GM12878 (cell line): ENCODE measurements at regions not wholly inside any gene's neighbourhood (a gene's known extent, or its start where the extent isn't known, plus 50 kb on each side); places are given as distances from the start of the nearest gene placed in this dataset.
A peak's percentile ranks its signal among the peaks of the same experiment; 100 is the strongest.

Experiments used
- ATAC-seq: fragments of 200-7000 bp; cut with Tn5 transposase; 3 replicates; pipeline ENCODE4 v1.9.1; 2020; ENCODE audit warnings: mild to moderate bottlenecking, moderate library complexity
- BruUV-seq: library from RNA; stranded (reverse); fragments of 400-500 nt; replicated peaks from 2 replicates; lab custom pipeline; 2021; lab: Mats Ljungman, UMichigan
- CTCF ChIA-PET: fragments of 300-600 bp; sonication (Branson Sonifier 250); formaldehyde crosslinking; extraction: SDS; loops from one replicate; lab custom pipeline; 2021; ENCODE audit warnings: inconsistent platforms; lab: Yijun Ruan, JAX
- POLR2A ChIA-PET: fragments of 350-600 bp; formaldehyde crosslinking; extraction: SDS; loops from one replicate; lab custom pipeline; 2021; ENCODE audit warnings: inconsistent platforms; lab: Charles Lee
- RAD21 ChIA-PET: fragments of 300-600 bp; sonication (Branson Sonifier 250); formaldehyde crosslinking; loops from one replicate; lab custom pipeline; 2023; ENCODE audit warnings: antibody characterized with exemption; ENCODE audit not compliant: unreplicated experiment; lab: Charles Lee
- SMC1A ChIA-PET: fragments of 300-600 bp; sonication (Branson Sonifier 250); formaldehyde crosslinking; loops from one replicate; lab custom pipeline; 2023; ENCODE audit not compliant: unreplicated experiment, uncharacterized antibody; lab: Charles Lee
- DNase-seq: peaks from one replicate; pipeline ENCODE4 v3.0.0-alpha.2; 2011; ENCODE audit warnings: low read depth, low spot score
- FAIRE-seq: peaks from 3 replicates; lab custom pipeline; 2011; peaks lifted over from hg19 to GRCh38; lab: Jason Lieb, UNC
- H2AFZ ChIP-seq: 2 replicates; pipeline ENCODE4 v1.6.0; 2011; ENCODE audit warnings: low read depth, low read length, control low read depth; ENCODE audit not compliant: control insufficient read depth
- H3K27ac ChIP-seq: 2 replicates; pipeline ENCODE4 v1.5.1; 2011; ENCODE audit warnings: control low read depth; ENCODE audit not compliant: control insufficient read depth, insufficient read depth
- H3K27me3 ChIP-seq, 2 experiments: replicated peaks in 1 of 2; 2 replicates each; pipeline versions ENCODE4 v1.6.0 to v1.6.1; 2011; ENCODE audit warnings: low read length in 1 of 2; ENCODE audit not compliant: control insufficient read depth in 2 of 2, insufficient read depth in 2 of 2
- H3K36me3 ChIP-seq, 2 experiments: 2 replicates each; pipeline ENCODE4 v1.5.1; 2011; ENCODE audit warnings: low read length in 1 of 2; ENCODE audit not compliant: control insufficient read depth in 2 of 2, insufficient read depth in 2 of 2
- H3K4me1 ChIP-seq: 2 replicates; pipeline ENCODE4 v1.6.1; 2011; ENCODE audit warnings: mild to moderate bottlenecking, low read length, moderate library complexity, mixed read lengths; ENCODE audit not compliant: control insufficient read depth, insufficient read depth
- H3K4me2 ChIP-seq: 2 replicates; pipeline ENCODE4 v1.6.0; 2011; ENCODE audit warnings: control low read depth; ENCODE audit not compliant: control insufficient read depth, insufficient read depth
- H3K4me3 ChIP-seq: fragments of 200-600 bp; sonication (generic); 2 replicates; pipeline ENCODE4 v1.5.1; 2016
- H3K79me2 ChIP-seq: 2 replicates; pipeline ENCODE4 v1.6.0; 2011; ENCODE audit warnings: low read length; ENCODE audit not compliant: control insufficient read depth, insufficient read depth
- H3K9ac ChIP-seq: 2 replicates; pipeline ENCODE4 v1.8.0; 2011; ENCODE audit warnings: low read length, control low read depth, mixed read lengths; ENCODE audit not compliant: control insufficient read depth, insufficient read depth
- H3K9me3 ChIP-seq: replicated peaks from 3 replicates; pipeline ENCODE4 v1.5.1; 2011; ENCODE audit warnings: mild to moderate bottlenecking, low read length; ENCODE audit not compliant: control insufficient read depth, insufficient read depth
- H4K20me1 ChIP-seq: 2 replicates; pipeline ENCODE4 v1.6.0; 2011; ENCODE audit not compliant: control insufficient read depth, insufficient read depth
- CBFB ChIP-seq: IDR thresholded peaks from 2 replicates; pipeline ENCODE4 v1.6.1; 2016; ENCODE audit warnings: antibody characterized with exemption, low read depth
- EED ChIP-seq: sonication (generic); IDR thresholded peaks from 2 replicates; pipeline ENCODE4 v1.6.1; 2016; ENCODE audit warnings: antibody characterized with exemption, low read depth
- FOXM1 ChIP-seq: IDR thresholded peaks from 2 replicates; pipeline ENCODE4 v1.6.1; 2012; ENCODE audit warnings: low read depth, mild to moderate bottlenecking, inconsistent platforms, low read length, moderate library complexity
- HDAC6 ChIP-seq: fragments of 200-600 bp; sonication (generic); IDR thresholded peaks from one replicate; pipeline ENCODE4 v1.8.0; 2017; ENCODE audit warnings: antibody characterized with exemption; ENCODE audit not compliant: unreplicated experiment
- IKZF1 ChIP-seq: fragments of 450-650 bp; conservative IDR thresholded peaks from 2 replicates; pipeline ENCODE4 v1.6.1; 2017; ENCODE audit warnings: antibody characterized with exemption, mild to moderate bottlenecking
- IKZF2 ChIP-seq, 2 experiments: fragments of 450-650 bp; IDR thresholded peaks; 2 replicates each; pipeline ENCODE4 v1.6.1; 2017; ENCODE audit warnings: mild to moderate bottlenecking in 2 of 2, moderate library complexity in 2 of 2
- MEF2A ChIP-seq: IDR thresholded peaks from 2 replicates; pipeline ENCODE4 v1.6.1; 2011; ENCODE audit warnings: low read depth, mild to moderate bottlenecking, low read length, moderate library complexity; ENCODE audit not compliant: insufficient read depth
- NBN ChIP-seq: fragments of 450-650 bp; IDR thresholded peaks from 2 replicates; pipeline ENCODE4 v1.6.1; 2016
- POU2F2 ChIP-seq: IDR thresholded peaks from 3 replicates; pipeline ENCODE4 v1.6.1; 2011; ENCODE audit warnings: low read depth, mild to moderate bottlenecking, low read length, borderline replicate concordance
- RBBP5 ChIP-seq: fragments of 200-600 bp; sonication (generic); conservative IDR thresholded peaks from 2 replicates; pipeline ENCODE4 v1.6.1; 2016
- TCF12 ChIP-seq: IDR thresholded peaks from 2 replicates; pipeline ENCODE4 v1.6.1; 2011; ENCODE audit warnings: low read depth, mild to moderate bottlenecking, low read length
- YBX1 ChIP-seq: fragments of 450-650 bp; IDR thresholded peaks from 2 replicates; pipeline ENCODE4 v1.6.1; 2016; ENCODE audit warnings: antibody characterized with exemption
- ZSCAN29 ChIP-seq: fragments of 450-650 bp; IDR thresholded peaks from 2 replicates; pipeline ENCODE4 v1.6.1; 2017; ENCODE audit warnings: mild to moderate bottlenecking, moderate library complexity
- WGBS: methylation state at CpG from one replicate; pipeline ENCODE4 v1.1.6; 2016; ENCODE audit warnings: low lambda C conversion rate; ENCODE audit not compliant: insufficient replicate concordance, insufficient coverage; ENCODE audit errors: missing lambda C conversion rate; 5-methylcytosine and 5-hydroxymethylcytosine counted together
- in situ Hi-C: fragments of 300-500 bp; cut with MboI; formaldehyde crosslinking; loops from 9 replicates; pipeline ENCODE4 v1.14.3; 2018; ENCODE audit warnings: mixed read lengths
- intact Hi-C: fragments of 100-400 bp; cut with micrococcal nuclease; formaldehyde crosslinking; loops from one replicate; pipeline ENCODE4 v1.14.2; 2022; ENCODE audit not compliant: unreplicated experiment
- TF ChIP-seq, protein P1 (sequence below): fragments of 450-650 bp; IDR thresholded peaks from 2 replicates; pipeline ENCODE4 v1.6.1; 2014; ENCODE audit warnings: mild to moderate bottlenecking
- TF ChIP-seq, protein P2 (sequence below): IDR thresholded peaks from 2 replicates; pipeline ENCODE4 v1.6.1; 2011; ENCODE audit warnings: borderline replicate concordance, low read depth, mild to moderate bottlenecking, moderate library complexity, mixed read lengths, low read length; ENCODE audit not compliant: insufficient read depth; ENCODE audit errors: extremely low read length
- TF ChIP-seq, protein P3 (sequence below): fragments of 450-650 bp; IDR thresholded peaks from 2 replicates; pipeline ENCODE4 v1.6.1; 2016; ENCODE audit warnings: mild to moderate bottlenecking, moderate library complexity, borderline replicate concordance

DNA sequence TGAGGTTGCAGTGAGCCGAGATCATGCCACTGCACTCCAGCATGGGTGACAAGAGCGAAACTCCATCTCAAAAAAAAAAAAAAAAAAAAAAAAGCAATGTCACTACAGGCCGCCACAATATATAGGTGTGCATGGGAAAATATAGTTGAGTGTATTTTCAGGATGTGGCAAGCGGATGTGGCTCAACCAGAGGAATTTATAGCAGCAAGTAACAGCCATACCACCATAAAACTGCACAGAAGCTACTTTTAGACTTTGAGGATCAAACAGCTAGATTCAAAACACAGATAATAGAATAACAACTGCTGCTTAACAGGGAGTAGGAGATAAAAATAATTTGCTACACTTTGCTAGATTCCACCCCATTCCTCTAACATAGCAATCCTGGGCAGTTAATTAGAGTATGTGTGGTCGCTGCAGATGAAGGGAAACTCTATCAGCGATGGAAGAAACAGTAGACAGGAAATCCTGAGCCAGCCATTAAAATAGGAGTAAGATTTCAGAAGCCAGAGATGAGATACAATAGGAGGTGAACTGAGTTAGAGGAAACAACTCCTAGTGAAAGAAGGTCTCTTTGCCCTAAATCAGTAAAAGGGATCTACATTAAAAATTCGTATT lies 318.7 kb upstream of the STT3B start:
- Histone ChIP-seq H3K36me3 (no peaks in the 10 kb centered on the region), H3K4me2 (peak overlapping the region; percentile 84), H3K9ac (0 out of 2 replicates have a peak overlapping the region, but pooled peaks have one; percentile 7), H4K20me1 (no peaks in the 10 kb centered on the region), H3K27me3 (no peaks in the 10 kb centered on the region), H3K27ac (peak overlapping the region; percentile 67), H3K4me3 (peak overlapping the region; percentile 40; the same call in 1 of the 2 replicates), H3K9me3 (peaks cover 4% of the 10 kb centered on the region; the same call in 2 of the 3 replicates), H2AFZ (peak overlapping the region; percentile 66), H3K4me1 (peaks cover 31% of the 10 kb centered on the region), H3K79me2 (no peaks in the 10 kb centered on the region)
- DNase-seq (peak; percentile 79), ATAC-seq (peak; percentile 77), FAIRE-seq (no peak)
- ChIA-PET CTCF (interaction anchor here (0.7 to 0.8 kb wide), 2 partner anchors 33 to 290 kb away, joined by 3 read pairs; no protein-coding TSS in a partner anchor), SMC1A (interaction anchor here (0.6 to 7.1 kb wide), 12 partner anchors 11 to 410 kb away, joined by 3 to 76 read pairs (median 4); no protein-coding TSS in a partner anchor), RAD21 (interaction anchor here (0.6 to 2.7 kb wide), 7 partner anchors 13 to 246 kb away, joined by 3 to 21 read pairs (median 4); no protein-coding TSS in a partner anchor), POLR2A (interaction anchor here (0.5 to 1.6 kb wide), 14 partner anchors 9 to 1592 kb away, joined by 3 to 9 read pairs (median 6); no protein-coding TSS in a partner anchor)
- 13% methylated on average over 5 of the region's 7 CpGs for WGBS
- no TSS peak for BruUV-seq
- in situ Hi-C loops (no loop called here), intact Hi-C loops (loop anchor here (5.0 kb wide), 1 partner anchor 318 kb away; the partner anchor contains the start of gene STT3B)
- peak; percentile 73 for TF ChIP-seq IKZF2 (IDR thresholded peaks at IDR 0.05)
- TF ChIP-seq, protein P1, sequence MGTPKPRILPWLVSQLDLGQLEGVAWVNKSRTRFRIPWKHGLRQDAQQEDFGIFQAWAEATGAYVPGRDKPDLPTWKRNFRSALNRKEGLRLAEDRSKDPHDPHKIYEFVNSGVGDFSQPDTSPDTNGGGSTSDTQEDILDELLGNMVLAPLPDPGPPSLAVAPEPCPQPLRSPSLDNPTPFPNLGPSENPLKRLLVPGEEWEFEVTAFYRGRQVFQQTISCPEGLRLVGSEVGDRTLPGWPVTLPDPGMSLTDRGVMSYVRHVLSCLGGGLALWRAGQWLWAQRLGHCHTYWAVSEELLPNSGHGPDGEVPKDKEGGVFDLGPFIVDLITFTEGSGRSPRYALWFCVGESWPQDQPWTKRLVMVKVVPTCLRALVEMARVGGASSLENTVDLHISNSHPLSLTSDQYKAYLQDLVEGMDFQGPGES, result no peak
- peak; percentile 65 for TF ChIP-seq IKZF1
- TF ChIP-seq NBN, result peak; percentile 74; the same call in 1 of the 2 replicates
- 0 out of 2 replicates have a peak, but pooled peaks have one; percentile 19 for TF ChIP-seq TCF12
- peak; percentile 68 for TF ChIP-seq EED
- peak; percentile 70; the same call in 1 of the 2 replicates for TF ChIP-seq CBFB
- TF ChIP-seq, protein P2, sequence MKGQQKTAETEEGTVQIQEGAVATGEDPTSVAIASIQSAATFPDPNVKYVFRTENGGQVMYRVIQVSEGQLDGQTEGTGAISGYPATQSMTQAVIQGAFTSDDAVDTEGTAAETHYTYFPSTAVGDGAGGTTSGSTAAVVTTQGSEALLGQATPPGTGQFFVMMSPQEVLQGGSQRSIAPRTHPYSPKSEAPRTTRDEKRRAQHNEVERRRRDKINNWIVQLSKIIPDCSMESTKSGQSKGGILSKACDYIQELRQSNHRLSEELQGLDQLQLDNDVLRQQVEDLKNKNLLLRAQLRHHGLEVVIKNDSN, result no peak
- TF ChIP-seq ZSCAN29, result no peak
- TF ChIP-seq YBX1, result no peak
- TF ChIP-seq MEF2A, result peak; percentile 94
- TF ChIP-seq HDAC6, result no peak
- TF ChIP-seq, protein P3, sequence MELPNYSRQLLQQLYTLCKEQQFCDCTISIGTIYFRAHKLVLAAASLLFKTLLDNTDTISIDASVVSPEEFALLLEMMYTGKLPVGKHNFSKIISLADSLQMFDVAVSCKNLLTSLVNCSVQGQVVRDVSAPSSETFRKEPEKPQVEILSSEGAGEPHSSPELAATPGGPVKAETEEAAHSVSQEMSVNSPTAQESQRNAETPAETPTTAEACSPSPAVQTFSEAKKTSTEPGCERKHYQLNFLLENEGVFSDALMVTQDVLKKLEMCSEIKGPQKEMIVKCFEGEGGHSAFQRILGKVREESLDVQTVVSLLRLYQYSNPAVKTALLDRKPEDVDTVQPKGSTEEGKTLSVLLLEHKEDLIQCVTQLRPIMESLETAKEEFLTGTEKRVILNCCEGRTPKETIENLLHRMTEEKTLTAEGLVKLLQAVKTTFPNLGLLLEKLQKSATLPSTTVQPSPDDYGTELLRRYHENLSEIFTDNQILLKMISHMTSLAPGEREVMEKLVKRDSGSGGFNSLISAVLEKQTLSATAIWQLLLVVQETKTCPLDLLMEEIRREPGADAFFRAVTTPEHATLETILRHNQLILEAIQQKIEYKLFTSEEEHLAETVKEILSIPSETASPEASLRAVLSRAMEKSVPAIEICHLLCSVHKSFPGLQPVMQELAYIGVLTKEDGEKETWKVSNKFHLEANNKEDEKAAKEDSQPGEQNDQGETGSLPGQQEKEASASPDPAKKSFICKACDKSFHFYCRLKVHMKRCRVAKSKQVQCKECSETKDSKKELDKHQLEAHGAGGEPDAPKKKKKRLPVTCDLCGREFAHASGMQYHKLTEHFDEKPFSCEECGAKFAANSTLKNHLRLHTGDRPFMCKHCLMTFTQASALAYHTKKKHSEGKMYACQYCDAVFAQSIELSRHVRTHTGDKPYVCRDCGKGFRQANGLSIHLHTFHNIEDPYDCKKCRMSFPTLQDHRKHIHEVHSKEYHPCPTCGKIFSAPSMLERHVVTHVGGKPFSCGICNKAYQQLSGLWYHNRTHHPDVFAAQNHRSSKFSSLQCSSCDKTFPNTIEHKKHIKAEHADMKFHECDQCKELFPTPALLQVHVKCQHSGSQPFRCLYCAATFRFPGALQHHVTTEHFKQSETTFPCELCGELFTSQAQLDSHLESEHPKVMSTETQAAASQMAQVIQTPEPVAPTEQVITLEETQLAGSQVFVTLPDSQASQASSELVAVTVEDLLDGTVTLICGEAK, result no peak
- no peak for TF ChIP-seq RBBP5
- peak; percentile 87 for TF ChIP-seq FOXM1
- no peak for TF ChIP-seq POU2F2
